ENCODE measurements at regions not wholly inside any gene's neighbourhood (a gene's known extent, or its start where the extent isn't known, plus 50 kb on each side); places are given as distances from the start of the nearest gene placed in this dataset.

DNA sequence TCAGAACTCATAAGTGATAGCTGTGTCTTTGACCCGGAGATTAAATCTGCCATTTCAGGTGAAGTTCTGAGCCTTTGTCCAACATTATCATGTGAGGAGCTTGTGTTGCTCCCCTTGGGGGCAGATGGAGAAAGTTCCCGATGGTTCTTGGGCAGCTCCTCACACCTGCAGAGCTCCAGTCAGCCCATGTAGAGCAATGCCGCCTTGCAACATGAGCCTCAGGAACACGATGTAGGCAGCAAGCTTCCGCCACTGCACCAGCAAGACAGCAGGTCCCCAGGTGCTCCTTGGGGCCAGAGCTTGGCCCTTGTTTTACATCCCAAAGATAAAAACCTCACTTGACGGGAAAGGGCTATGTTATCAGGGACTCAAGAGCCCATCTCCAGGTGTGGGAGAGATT lies 292.7 kb downstream of the IRX1 start:
- DNase-seq (ENCODE audit: low read depth), result no peak

DNA sequence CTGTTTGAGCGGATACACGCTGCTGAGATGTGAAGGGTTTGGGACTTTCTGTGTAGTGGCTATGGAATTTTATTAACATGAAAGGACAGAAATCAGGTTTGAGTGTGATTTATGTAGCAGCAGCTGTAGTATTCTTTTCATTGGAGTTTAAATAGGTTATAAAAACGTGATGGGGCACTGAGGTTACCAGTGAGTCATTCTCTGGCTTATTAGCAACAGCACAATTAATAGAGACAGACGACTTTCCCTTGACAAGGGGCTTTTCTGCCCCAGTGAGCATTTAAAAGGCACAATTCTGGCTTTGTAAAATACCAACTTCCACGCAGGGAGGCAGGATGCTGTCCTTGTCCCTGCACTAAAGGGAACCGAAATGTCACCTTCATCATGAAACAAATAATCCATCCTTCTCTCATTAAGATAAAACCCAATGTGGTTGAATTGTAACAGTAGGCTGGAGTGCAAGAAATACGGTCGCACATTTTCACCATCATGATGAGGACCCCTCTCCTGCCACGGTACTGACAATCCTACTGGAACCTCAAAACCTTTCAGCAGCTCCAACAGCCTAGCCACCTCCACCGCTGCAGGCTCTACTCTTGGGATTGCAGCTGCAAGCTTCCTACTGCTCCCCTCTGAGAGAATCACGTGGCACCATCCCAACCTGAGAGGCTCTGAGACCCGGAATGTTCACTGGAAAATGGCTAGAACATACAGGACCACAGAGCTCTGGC lies 293.9 kb downstream of the IRX1 start:
- DNase-seq (ENCODE audit: low read depth), result no peak

DNA sequence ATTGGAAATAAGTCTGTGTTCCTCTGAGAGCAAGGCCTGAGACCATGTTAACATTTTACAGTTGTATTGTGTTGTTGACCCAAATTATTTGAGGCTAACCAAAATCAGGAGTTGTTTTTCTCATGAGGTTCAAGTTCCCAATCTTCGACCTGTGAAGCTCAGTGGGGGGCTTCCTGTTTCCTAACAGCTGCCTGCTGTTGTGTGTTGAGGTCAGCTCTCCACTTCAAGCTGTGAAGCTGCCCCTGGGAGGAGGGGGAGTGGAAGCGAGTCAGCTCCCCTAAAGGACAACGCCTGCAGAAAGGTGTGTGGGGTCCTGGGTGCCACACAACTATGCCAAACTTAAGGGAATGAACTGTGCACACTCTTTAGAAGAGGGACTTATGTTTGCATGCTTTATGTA lies 295.5 kb downstream of the IRX1 start:
- DNase-seq (ENCODE audit: low read depth), result no peak

DNA sequence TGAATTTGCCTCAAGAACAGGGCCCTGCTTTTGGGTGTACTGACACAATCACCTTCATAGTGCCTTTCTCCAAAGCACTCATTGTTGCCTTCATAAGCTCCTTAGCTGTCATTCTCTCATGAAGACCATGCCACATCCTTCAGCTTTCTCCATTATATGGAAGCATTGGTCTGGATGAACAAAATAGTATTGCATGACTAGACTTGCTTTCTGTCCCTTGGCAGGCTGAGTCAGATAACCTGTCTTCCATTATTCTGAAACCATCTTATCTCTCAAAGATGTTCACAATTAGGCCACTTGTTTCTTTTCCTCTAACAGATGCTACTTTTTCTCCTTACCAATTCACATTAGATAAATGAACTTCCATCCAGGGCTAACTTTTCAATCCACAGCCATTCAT lies 297.9 kb downstream of the IRX1 start:
- no peak for DNase-seq (ENCODE audit: low read depth)

GRCh38 chr5:3893975-3894374 lies 298.3 kb downstream of the IRX1 start:
- DNase-seq (ENCODE audit: low read depth), result no peak

DNA sequence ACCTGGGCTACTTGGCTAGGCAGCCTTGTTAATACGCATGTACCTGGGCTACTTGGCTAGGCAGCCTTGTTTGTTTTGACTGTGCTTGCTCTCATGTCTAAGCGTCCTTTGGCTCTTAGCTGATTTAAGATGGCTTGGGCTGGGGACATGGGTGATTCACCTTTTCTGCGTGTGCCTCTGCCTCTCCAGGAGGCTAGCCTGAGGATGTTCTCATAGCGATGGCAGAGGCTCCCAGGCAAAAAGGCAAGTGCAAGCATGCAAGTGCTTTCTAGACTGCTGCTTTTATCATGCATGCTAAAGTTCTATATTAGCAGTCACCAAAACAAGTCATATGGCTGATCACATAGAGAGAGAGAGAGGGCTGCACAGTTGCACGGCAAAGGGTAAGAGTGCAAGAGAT lies 300.5 kb downstream of the IRX1 start:
- DNase-seq (ENCODE audit: low read depth), result no peak

GRCh38 chr5:3899093-3899492 lies 303.5 kb downstream of the IRX1 start:
- no peak for DNase-seq (ENCODE audit: low read depth)

GRCh38 chr5:3904584-3904983 lies 309.0 kb downstream of the IRX1 start:
- DNase-seq (ENCODE audit: low read depth), result no peak

DNA sequence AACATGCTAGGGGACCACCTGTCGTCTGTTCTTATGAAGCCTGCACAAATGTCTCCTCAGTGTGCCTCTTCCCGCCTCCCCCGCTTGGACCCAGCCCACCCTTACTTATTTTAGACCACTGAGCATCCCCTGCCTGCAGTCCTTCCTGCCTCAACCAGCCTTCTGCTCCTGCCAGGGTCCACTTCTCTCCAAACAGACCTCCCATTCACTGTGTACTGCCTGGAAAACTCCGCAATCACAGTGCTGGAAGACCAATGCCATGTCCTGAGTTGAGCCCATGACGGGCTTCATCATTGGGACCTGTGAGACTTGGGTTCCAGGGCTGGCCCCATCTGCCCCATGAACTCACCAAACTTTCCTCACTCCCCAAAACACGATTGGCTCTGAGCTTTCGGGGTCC lies 309.4 kb downstream of the IRX1 start:
- DNase-seq (ENCODE audit: low read depth), result no peak

DNA sequence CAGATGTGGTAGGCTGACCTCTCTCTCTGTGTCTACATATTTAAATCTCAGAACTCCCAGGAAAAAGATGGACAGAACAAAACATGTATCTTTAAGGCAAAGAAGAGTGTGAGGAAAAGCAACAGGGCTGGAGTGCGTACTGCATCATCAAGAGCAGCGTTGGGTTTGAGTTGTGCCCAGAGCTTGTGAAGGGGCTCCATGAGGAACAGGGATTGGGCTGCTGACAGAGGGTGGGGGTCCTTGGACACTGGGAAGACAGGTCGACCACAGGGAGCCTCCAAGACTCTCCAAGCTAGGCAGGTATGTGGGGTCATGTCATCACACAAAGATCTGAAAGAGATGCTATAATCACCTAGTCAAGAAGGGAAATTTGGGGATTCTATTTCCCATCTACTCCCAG lies 309.9 kb downstream of the IRX1 start:
- DNase-seq (ENCODE audit: low read depth), result no peak

GRCh38 chr5:3911111-3911510 lies 315.5 kb downstream of the IRX1 start:
- DNase-seq (ENCODE audit: low read depth), result no peak

GRCh38 chr5:3911773-3912172 lies 316.1 kb downstream of the IRX1 start:
- DNase-seq (ENCODE audit: low read depth), result no peak

DNA sequence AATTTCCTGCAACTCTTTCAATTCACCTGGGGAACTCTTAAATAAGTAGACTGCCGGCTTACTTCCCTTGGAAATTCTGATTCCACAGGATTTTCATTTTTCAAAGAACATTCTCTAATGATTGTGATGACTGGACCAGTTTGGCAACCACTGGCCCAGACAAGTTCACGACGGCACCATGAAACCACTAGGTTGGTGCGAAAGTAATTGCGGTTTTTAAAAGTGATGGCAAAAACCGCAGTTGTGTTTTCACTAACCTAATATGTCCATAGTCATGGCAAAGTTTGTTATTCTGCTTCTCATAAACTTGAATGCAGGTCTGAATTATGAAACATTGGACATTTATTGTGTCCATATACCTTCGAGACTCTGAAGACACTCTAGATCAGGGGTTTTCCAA lies 317.2 kb downstream of the IRX1 start:
- DNase-seq (ENCODE audit: low read depth), result no peak

DNA sequence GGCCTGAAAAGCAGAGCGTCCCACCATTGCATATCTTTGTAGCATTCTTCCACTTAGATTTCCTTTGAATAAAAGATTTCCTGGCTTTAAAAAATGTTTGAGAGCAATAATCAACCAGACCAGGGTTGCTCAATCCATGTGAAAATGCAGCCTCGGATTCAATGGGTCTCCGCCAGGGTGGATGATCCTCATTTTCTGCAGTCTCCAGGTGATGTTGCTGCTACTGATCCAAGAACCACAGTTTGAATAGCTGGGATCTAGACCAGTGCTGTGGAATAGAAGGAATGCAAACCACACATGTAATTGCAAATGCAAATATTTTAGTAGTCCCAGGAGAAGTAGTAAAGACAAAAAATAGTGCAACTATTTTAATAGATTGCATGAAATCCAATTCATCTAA lies 317.6 kb downstream of the IRX1 start:
- no peak for DNase-seq (ENCODE audit: low read depth)

DNA sequence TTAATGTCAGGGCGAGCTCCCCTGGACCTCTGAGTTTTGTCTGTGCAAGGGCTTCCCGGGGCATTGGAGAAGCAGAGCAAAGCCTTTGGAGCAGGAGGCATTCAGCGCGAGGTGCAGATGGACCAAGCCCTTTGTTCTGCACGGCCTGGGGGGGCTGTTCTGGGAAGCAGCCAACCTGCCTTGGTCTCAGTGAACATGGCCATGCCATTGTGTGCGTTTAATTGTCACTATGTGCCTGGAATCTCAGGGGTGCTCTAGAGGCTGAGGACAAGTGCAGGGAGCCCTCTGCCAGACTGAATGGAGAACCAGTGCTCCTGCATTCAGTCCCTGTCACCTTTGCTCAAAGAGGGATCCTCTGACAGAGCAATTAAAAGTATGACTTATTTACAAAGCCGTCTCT lies 329.4 kb downstream of the IRX1 start:
- no peak for DNase-seq (ENCODE audit: low read depth)

GRCh38 chr5:3925935-3926334 lies 330.3 kb downstream of the IRX1 start:
- DNase-seq (ENCODE audit: low read depth), result no peak

- no peak for DNase-seq (ENCODE audit: low read depth)
Observed at GRCh38 chr5:3929799-3930198, 334.2 kb downstream of the IRX1 start.

DNA sequence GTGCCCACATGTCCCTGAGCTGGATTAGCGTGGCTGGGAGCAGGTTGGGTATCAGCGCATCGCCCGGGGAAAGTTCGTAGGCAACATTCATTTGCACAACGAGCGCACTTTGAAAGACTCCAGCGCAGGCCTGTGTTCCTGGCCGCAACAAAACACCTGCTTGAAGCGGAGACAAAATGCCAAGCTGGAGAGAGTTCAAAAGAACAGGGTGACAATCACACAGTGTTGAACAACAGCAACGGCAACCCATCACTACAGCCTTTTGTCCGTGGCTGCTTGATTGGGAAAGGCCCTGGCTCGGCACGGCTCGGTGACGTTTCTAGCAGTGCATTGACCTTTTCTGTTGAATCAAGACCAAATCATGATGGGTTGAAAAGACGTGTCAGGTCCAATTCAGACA lies 336.3 kb downstream of the IRX1 start:
- no peak for DNase-seq (ENCODE audit: low read depth)

DNA sequence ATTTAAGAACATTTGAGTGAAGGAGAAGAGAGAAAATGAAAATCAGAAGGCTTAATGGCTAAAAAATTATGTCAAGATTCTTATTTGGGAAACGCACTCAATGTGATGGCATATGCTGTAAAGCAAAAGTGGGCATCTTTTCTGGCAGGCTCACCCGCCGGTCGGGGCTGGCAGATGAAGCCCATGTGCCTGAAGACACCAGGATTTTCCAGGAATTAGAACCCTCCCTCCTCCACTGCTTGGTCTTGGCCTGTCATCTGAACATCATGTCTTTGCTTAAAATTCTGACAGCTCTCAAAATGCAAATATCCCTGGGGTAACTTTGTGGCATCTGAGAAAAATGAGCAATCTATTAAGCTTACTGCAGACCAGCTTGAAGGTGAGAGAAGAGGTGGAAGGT lies 337.9 kb downstream of the IRX1 start:
- DNase-seq (ENCODE audit: low read depth), result no peak

DNA sequence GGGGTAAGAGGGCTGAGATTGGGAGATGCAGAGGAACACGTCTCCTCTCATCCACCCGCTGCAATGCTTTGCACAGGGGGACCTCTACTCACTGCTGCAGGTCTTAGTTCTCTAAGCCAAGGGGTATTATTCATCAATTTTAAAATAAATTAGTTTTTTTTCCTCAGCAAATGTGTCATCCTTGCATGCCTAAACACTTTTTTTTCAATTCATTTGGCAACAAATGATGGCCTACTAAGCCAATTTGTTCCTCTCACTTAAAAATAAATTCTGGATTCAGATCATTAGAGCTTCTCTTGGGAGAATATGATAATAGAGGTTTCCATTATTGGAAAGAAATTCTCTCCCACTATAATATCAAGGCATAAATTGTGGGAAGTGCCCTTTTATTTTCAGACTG lies 338.3 kb downstream of the IRX1 start:
- DNase-seq (ENCODE audit: low read depth), result no peak

- no peak for DNase-seq (ENCODE audit: low read depth)
Observed at GRCh38 chr5:3943859-3944258, 348.2 kb downstream of the IRX1 start.

DNA sequence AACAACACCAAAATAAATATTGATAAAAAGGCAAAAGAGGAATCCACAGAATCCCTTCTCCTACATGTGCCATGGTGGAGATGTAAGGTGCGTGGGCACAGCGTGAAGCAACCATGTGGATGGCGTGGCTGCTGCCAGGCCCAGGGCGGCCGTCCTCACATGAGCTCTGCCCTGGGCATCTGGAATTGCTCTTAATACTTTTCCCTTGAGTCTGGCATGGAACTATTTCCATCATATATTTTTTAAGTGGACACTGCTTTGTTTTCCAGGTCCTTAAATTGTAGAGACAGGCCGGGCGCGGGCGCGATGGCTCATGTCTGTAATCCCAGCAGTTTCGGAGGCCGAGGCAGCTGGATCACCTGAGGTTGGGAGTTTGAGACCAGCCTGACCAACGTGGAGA lies 349.3 kb downstream of the IRX1 start:
- DNase-seq (ENCODE audit: low read depth), result no peak

DNA sequence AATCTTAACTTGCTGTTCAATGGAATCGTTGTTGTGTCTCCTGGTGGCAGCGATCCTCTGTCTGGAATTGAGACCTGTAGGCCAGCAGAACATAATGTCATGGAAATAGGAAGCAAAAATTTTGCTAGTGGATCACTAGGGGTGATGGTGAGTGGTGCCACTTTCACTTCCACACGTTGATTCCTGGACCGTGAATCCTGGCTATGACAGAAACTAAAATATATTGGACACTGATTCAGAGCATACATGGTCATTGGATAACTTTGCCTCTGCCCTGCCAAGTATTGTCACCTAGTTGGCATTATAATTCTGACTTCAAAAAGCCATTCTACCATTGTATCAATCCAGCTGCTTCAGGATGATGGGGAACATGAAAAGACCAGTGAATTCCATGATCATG lies 353.2 kb downstream of the IRX1 start:
- no peak for DNase-seq (ENCODE audit: low read depth)

DNA sequence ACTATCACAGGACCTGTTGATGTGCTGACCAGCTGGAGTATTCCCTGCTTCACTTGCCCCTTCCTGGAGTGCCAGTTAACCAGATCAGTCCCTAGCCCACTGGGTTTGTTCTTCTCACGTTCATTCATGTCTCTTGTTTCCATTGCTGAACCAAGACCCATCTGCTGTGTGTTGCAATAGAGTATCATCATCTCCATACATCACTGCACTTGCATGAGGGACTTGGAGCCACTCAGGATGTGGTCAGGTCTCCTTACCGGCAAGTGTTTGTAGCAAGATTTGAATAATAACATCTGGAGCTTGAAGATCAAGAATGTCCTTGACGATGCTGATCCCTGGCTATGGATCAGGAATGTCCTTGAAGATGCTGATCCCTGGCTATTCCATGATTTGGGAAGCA lies 358.6 kb downstream of the IRX1 start:
- DNase-seq (ENCODE audit: low read depth), result no peak

DNA sequence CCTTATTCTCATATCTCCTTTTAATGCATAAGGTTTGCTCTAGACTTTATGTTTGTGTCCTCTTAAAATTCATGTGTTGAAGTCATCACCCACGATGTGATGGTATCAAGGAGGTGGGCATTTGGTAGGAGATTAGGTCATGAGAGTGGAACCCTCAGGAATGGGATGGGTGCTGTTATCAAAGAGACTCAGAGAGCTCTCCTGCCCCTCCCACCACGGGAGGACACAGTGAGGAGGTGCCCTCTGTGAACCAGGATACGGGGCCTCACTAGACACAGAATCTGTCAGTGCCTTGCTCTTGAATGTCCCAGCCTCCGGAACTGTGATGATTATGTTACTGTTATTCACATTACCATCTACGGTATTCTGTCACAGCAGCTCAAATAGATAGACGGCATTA lies 359.0 kb downstream of the IRX1 start:
- DNase-seq (ENCODE audit: low read depth), result no peak

Data from HS-5 (cell line).